A549 (cell line): ENCODE measurements at regions not wholly inside any gene's neighbourhood (a gene's known extent, or its start where the extent isn't known, plus 50 kb on each side); places are given as distances from the start of the nearest gene placed in this dataset.

ENCODE experiments used
- ATAC-seq, 2 experiments: fragments of 200-7000 bp in 1 of 2; fragments of >200 bp in 1 of 2; cut with Nextera tagmentation in 1 of 2; cut with Tn5 transposase in 1 of 2; 3 replicates each; pipeline versions ENCODE4 v1.8.0 to v1.9.1; 2018 to 2020; ENCODE audit warnings: mild to moderate bottlenecking in 1 of 2, moderate library complexity in 1 of 2
- CTCF ChIA-PET: fragments of 300-600 bp; sonication (Branson Sonifier 250); formaldehyde crosslinking; extraction: SDS; loops from one replicate; lab custom pipeline; 2021; ENCODE audit warnings: antibody characterized with exemption, inconsistent platforms; lab: Yijun Ruan, JAX
- POLR2A ChIA-PET: fragments of 350-600 bp; formaldehyde crosslinking; extraction: SDS; loops from one replicate; lab custom pipeline; 2021; ENCODE audit warnings: antibody characterized with exemption, inconsistent platforms; lab: Yijun Ruan, JAX
- DNase-seq, 2 experiments: peaks; one replicate each; pipeline versions ENCODE4 v3.0.0 to v3.0.0-alpha.2; 2011 to 2016; ENCODE audit warnings: low read depth in 1 of 2, low spot score in 1 of 2
- FAIRE-seq: peaks from 2 replicates; lab custom pipeline; 2011; peaks lifted over from hg19 to GRCh38; lab: Jason Lieb, UNC
- H3K27ac ChIP-seq, 2 experiments: fragments of >200 bp; sonication (Bioruptor Twin); formaldehyde crosslinking; 3 replicates each; pipeline ENCODE4 v1.5.1; 2016 to 2017
- H3K4me1 ChIP-seq: fragments of >200 bp; sonication (Bioruptor Twin); formaldehyde crosslinking; 3 replicates; pipeline ENCODE4 v1.6.1; 2016
- H3K4me2 ChIP-seq: fragments of >200 bp; sonication (Bioruptor Twin); formaldehyde crosslinking; 3 replicates; pipeline ENCODE4 v1.6.1; 2016
- H3K4me3 ChIP-seq: fragments of >200 bp; sonication (Bioruptor Twin); formaldehyde crosslinking; 3 replicates; pipeline ENCODE4 v1.5.1; 2016
- H3K9me3 ChIP-seq: fragments of >200 bp; sonication (Bioruptor Twin); formaldehyde crosslinking; 3 replicates; pipeline ENCODE4 v1.6.1; 2016
- CBX8 ChIP-seq: fragments of 200-600 bp; sonication (generic); IDR thresholded peaks from 2 replicates; pipeline ENCODE4 v1.6.1; 2016
- EHMT2 ChIP-seq: fragments of 200-600 bp; sonication (generic); IDR thresholded peaks from 2 replicates; pipeline ENCODE4 v1.6.1; 2016; ENCODE audit warnings: antibody characterized with exemption, low read depth, mild to moderate bottlenecking, moderate library complexity
- FOSL2 ChIP-seq, 2 experiments: fragments of 450-650 bp in 1 of 2; fragments of >200 bp in 1 of 2; sonication (Bioruptor Twin) in 1 of 2; formaldehyde crosslinking; IDR thresholded peaks; 2 replicates each; pipeline versions ENCODE4 v1.5.0 to v1.6.1; 2016 to 2020; ENCODE audit warnings: mild to moderate bottlenecking in 1 of 2, moderate library complexity in 1 of 2
- GATA3 ChIP-seq: IDR thresholded peaks from 2 replicates; pipeline ENCODE4 v1.6.1; 2012; ENCODE audit warnings: borderline replicate concordance
- HOXA7 ChIP-seq: fragments of 250-450 bp; sonication (Bioruptor Pico); IDR thresholded peaks from 2 replicates; pipeline ENCODE4 v1.5.0; 2020; ENCODE audit warnings: mild to moderate bottlenecking, moderate library complexity
- HOXB5 ChIP-seq: fragments of 250-450 bp; sonication (Bioruptor Pico); IDR thresholded peaks from 2 replicates; pipeline ENCODE4 v1.5.0; 2020; ENCODE audit warnings: mild to moderate bottlenecking, moderate library complexity
- JUN ChIP-seq, 2 experiments: fragments of >200 bp; sonication (Bioruptor Twin); formaldehyde crosslinking; IDR thresholded peaks; 2 replicates in 1 of 2; 3 replicates in 1 of 2; pipeline ENCODE4 v1.6.1; 2016 to 2017
- KDM1A ChIP-seq: fragments of 200-600 bp; sonication (generic); IDR thresholded peaks from 2 replicates; pipeline ENCODE4 v1.6.1; 2016; ENCODE audit warnings: low read depth, mild to moderate bottlenecking
- MAFK ChIP-seq: fragments of 450-650 bp; IDR thresholded peaks from 2 replicates; pipeline ENCODE4 v1.6.1; 2014; ENCODE audit not compliant: partially characterized antibody
- NPAS2 ChIP-seq: fragments of 250-450 bp; sonication (Bioruptor Pico); IDR thresholded peaks from 2 replicates; pipeline ENCODE4 v1.8.0; 2022; ENCODE audit warnings: mild to moderate bottlenecking, moderate library complexity, borderline replicate concordance
- PHF8 ChIP-seq: fragments of 200-600 bp; sonication (generic); IDR thresholded peaks from 2 replicates; pipeline ENCODE4 v1.6.1; 2016; ENCODE audit warnings: low read depth, mild to moderate bottlenecking, antibody characterized with exemption, moderate library complexity, borderline replicate concordance
- POLR2A ChIP-seq: IDR thresholded peaks from 2 replicates; pipeline ENCODE4 v1.6.1; 2012; ENCODE audit warnings: mild to moderate bottlenecking, low read length
- RAD21 ChIP-seq, 2 experiments: fragments of >200 bp in 1 of 2; sonication (Bioruptor Twin) in 1 of 2; formaldehyde crosslinking in 1 of 2; IDR thresholded peaks in 1 of 2; conservative IDR thresholded peaks in 1 of 2; 2 replicates in 1 of 2; 3 replicates in 1 of 2; pipeline ENCODE4 v1.6.1; 2012 to 2018; ENCODE audit warnings: inconsistent platforms in 1 of 2
- RARB ChIP-seq: fragments of 250-450 bp; sonication (Bioruptor Pico); IDR thresholded peaks from 2 replicates; pipeline ENCODE4 v1.8.0; 2021; ENCODE audit warnings: mild to moderate bottlenecking, moderate library complexity
- RFX5 ChIP-seq: fragments of 450-650 bp; IDR thresholded peaks from 2 replicates; pipeline ENCODE4 v1.7.1; 2014; ENCODE audit warnings: antibody characterized with exemption, mild to moderate bottlenecking, moderate library complexity
- TFCP2L1 ChIP-seq: fragments of 250-450 bp; sonication (Bioruptor Pico); IDR thresholded peaks from 2 replicates; pipeline ENCODE4 v1.5.0; 2021; ENCODE audit warnings: mild to moderate bottlenecking
- TP53 ChIP-seq: fragments of 250-450 bp; sonication (Bioruptor Pico); IDR thresholded peaks from 2 replicates; pipeline ENCODE4 v1.5.0; 2021; ENCODE audit warnings: mild to moderate bottlenecking, moderate library complexity
- WGBS: methylation state at CpG from one replicate; pipeline ENCODE4 v1.1.6; 2017; ENCODE audit errors: missing lambda C conversion rate; 5-methylcytosine and 5-hydroxymethylcytosine counted together
- TF ChIP-seq, protein P1 (sequence below): fragments of >200 bp; sonication (Bioruptor Twin); formaldehyde crosslinking; IDR thresholded peaks from 3 replicates; pipeline ENCODE4 v1.6.1; 2016
- TF ChIP-seq, protein P2 (sequence below): fragments of 250-450 bp; sonication (Bioruptor Pico); IDR thresholded peaks from 2 replicates; pipeline ENCODE4 v1.5.0; 2020; ENCODE audit warnings: low read depth, mild to moderate bottlenecking, moderate library complexity
- TF ChIP-seq, protein P3 (sequence below): fragments of 200-600 bp; sonication (generic); IDR thresholded peaks from 2 replicates; pipeline ENCODE4 v1.6.1; 2016; ENCODE audit warnings: antibody characterized with exemption, mild to moderate bottlenecking, moderate library complexity

DNA sequence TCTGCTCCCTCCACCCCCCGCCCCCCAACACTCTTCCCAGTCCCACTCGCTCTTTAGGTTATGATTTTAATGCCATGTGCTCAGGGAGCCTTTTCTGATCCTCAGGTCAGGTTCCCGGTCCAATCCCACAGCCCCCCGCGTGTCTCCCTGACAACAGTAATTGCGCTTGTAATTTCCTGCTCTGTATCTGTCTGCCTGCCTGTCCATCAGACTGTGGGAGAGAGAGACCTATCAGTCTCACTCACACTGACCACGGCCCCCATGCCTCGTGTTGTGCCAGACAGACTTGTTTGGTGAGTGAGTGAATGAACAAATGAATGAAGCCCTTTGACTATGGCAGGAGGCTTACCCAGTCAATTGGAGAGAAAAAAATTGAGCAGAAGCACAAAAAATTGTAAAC is 50.8 kb upstream of the ECE1 start:
- no peak for FAIRE-seq
- no peak for DNase-seq
- Histone ChIP-seq H3K4me2 (no peak overlapping the region; the same call in 2 of the 3 replicates), H3K4me3 (no peak overlapping the region), H3K4me1 (peaks cover 73% of the 10 kb centered on the region), H3K9me3 (no peaks in the 10 kb centered on the region), H3K27ac (no peak overlapping the region; a peak in 1 of 6 replicates)
- WGBS: 81% methylated on average over 8 of the region's 8 CpGs
- no peak for ATAC-seq
- TF ChIP-seq MAFK (no peak), PHF8 (no peak), KDM1A (no peak), POLR2A (no peak), RFX5 (no peak), JUN (IDR thresholded peaks at IDR 0.05) (no peak), NPAS2 (CRISPR knock-in tag) (no peak), TFCP2L1 (CRISPR knock-in tag) (no peak), TP53 (CRISPR knock-in tag) (no peak), HOXB5 (CRISPR knock-in tag) (no peak), GATA3 (no peak), EHMT2 (no peak)
- TF ChIP-seq, protein P1, sequence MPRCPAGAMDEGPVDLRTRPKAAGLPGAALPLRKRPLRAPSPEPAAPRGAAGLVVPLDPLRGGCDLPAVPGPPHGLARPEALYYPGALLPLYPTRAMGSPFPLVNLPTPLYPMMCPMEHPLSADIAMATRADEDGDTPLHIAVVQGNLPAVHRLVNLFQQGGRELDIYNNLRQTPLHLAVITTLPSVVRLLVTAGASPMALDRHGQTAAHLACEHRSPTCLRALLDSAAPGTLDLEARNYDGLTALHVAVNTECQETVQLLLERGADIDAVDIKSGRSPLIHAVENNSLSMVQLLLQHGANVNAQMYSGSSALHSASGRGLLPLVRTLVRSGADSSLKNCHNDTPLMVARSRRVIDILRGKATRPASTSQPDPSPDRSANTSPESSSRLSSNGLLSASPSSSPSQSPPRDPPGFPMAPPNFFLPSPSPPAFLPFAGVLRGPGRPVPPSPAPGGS: no peak
- ChIA-PET POLR2A (no interaction called here), CTCF (no interaction called here)

- Histone ChIP-seq H3K4me1 (peaks cover 79% of the 10 kb centered on the region), H3K4me2 (peak overlapping the region; percentile 74), H3K9me3 (no peaks in the 10 kb centered on the region), H3K4me3 (no peak overlapping the region), H3K27ac (peak overlapping the region; percentile 68 to 73; a peak in 5 of 6 replicates)
- FAIRE-seq (no peak), DNase-seq (no peak), ATAC-seq (no peak)
- TF ChIP-seq HOXA7 (CRISPR knock-in tag) (no peak), CBX8 (no peak), RAD21 (conservative IDR thresholded peaks at IDR 0.05 in 1 of 2, IDR thresholded peaks at IDR 0.05 in 1 of 2) (no peak), FOSL2 (IDR thresholded peaks at IDR 0.05) (no peak), FOSL2 (CRISPR knock-in tag; IDR thresholded peaks at IDR 0.05) (no peak), RARB (CRISPR knock-in tag) (no peak)
- TF ChIP-seq, protein P1: no peak
- TF ChIP-seq, protein P2, sequence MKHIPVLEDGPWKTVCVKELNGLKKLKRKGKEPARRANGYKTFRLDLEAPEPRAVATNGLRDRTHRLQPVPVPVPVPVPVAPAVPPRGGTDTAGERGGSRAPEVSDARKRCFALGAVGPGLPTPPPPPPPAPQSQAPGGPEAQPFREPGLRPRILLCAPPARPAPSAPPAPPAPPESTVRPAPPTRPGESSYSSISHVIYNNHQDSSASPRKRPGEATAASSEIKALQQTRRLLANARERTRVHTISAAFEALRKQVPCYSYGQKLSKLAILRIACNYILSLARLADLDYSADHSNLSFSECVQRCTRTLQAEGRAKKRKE (CRISPR knock-in tag): no peak
- TF ChIP-seq, protein P3, sequence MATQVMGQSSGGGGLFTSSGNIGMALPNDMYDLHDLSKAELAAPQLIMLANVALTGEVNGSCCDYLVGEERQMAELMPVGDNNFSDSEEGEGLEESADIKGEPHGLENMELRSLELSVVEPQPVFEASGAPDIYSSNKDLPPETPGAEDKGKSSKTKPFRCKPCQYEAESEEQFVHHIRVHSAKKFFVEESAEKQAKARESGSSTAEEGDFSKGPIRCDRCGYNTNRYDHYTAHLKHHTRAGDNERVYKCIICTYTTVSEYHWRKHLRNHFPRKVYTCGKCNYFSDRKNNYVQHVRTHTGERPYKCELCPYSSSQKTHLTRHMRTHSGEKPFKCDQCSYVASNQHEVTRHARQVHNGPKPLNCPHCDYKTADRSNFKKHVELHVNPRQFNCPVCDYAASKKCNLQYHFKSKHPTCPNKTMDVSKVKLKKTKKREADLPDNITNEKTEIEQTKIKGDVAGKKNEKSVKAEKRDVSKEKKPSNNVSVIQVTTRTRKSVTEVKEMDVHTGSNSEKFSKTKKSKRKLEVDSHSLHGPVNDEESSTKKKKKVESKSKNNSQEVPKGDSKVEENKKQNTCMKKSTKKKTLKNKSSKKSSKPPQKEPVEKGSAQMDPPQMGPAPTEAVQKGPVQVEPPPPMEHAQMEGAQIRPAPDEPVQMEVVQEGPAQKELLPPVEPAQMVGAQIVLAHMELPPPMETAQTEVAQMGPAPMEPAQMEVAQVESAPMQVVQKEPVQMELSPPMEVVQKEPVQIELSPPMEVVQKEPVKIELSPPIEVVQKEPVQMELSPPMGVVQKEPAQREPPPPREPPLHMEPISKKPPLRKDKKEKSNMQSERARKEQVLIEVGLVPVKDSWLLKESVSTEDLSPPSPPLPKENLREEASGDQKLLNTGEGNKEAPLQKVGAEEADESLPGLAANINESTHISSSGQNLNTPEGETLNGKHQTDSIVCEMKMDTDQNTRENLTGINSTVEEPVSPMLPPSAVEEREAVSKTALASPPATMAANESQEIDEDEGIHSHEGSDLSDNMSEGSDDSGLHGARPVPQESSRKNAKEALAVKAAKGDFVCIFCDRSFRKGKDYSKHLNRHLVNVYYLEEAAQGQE: no peak
- ChIA-PET POLR2A (no interaction called here), CTCF (interaction anchor here (1.0 kb wide), 1 partner anchor 16 kb away, joined by 3 read pairs; no protein-coding TSS in a partner anchor)
- whole genome bisulfite sequencing: 74% methylated on average over 13 of the region's 13 CpGs
Observed at GRCh38 chr1:21340230-21340945, 50.1 kb upstream of the ECE1 start.
